Vagina (tissue), 2 donors: ENCODE measurements at regions not wholly inside any gene's neighbourhood (a gene's known extent, or its start where the extent isn't known, plus 50 kb on each side); places are given as distances from the start of the nearest gene placed in this dataset.

Experiments
- DNase-seq, 2 donors: peaks; one replicate each; pipeline ENCODE4 v3.0.0-alpha.2; 2017; ENCODE audit errors: extremely low spot score in 2 of 2
- H3K27ac ChIP-seq: fragments of 200-600 bp; sonication (generic); one replicate; pipeline ENCODE4 v1.5.1; 2019
- H3K27me3 ChIP-seq: fragments of 200-600 bp; sonication (generic); one replicate; pipeline ENCODE4 v1.5.1; 2019
- H3K36me3 ChIP-seq, 2 donors: fragments of 200-600 bp; sonication (generic); one replicate each; pipeline ENCODE4 v1.5.1; 2017 to 2019
- H3K4me1 ChIP-seq: fragments of 200-600 bp; sonication (generic); one replicate; pipeline ENCODE4 v1.5.1; 2019
- H3K4me3 ChIP-seq, 2 donors: fragments of 200-600 bp; sonication (generic); 1 replicate in 1 of 2; 2 replicates in 1 of 2; pipeline ENCODE4 v1.5.1; 2016 to 2019
- H3K9me3 ChIP-seq: fragments of 200-600 bp; sonication (generic); one replicate; pipeline ENCODE4 v1.5.1; 2019
- CTCF ChIP-seq, 3 experiments: fragments of 450-650 bp in 2 of 3; fragments of 200-600 bp in 1 of 3; sonication (generic) in 1 of 3; IDR thresholded peaks; one replicate each; pipeline ENCODE4 v1.5.1; 2017 to 2019; ENCODE audit warnings: antibody characterized with exemption in 3 of 3, mild to moderate bottlenecking in 2 of 3, moderate library complexity in 2 of 3
- POLR2A ChIP-seq, 2 donors: fragments of 450-650 bp; IDR thresholded peaks; one replicate each; pipeline ENCODE4 v1.6.1; 2017; ENCODE audit warnings: antibody characterized with exemption in 2 of 2, mild to moderate bottlenecking in 2 of 2, moderate library complexity in 2 of 2
- POLR2AphosphoS5 ChIP-seq, 2 donors: sonication (generic); formaldehyde crosslinking; IDR thresholded peaks; one replicate each; pipeline ENCODE4 v1.9.0; 2017; ENCODE audit warnings: antibody characterized with exemption in 2 of 2, mild to moderate bottlenecking in 2 of 2, low read depth in 1 of 2; ENCODE audit not compliant: insufficient read depth in 1 of 2
- intact Hi-C: fragments of 100-400 bp; cut with DNase I; formaldehyde crosslinking; loops from one replicate; pipeline ENCODE4 v1.15.1; 2023

- TF ChIP-seq POLR2AphosphoS5 (IDR thresholded peaks at IDR 0.05; ENCODE audit: insufficient read depth in 1 of 2, low read depth in 1 of 2) (no peak), CTCF (IDR thresholded peaks at IDR 0.05) (no peak), POLR2A (IDR thresholded peaks at IDR 0.05) (no peak)
- H3K27ac ChIP-seq: no peak overlapping the region
These were observed 219.0 kb upstream of the DSEL start for GRCh38 chr18:67735506-67735905.

GRCh38 chr18:67733088-67733487, 216.6 kb upstream of the DSEL start:
- TF ChIP-seq CTCF (IDR thresholded peaks at IDR 0.05) (no peak), POLR2AphosphoS5 (IDR thresholded peaks at IDR 0.05; ENCODE audit: insufficient read depth in 1 of 2, low read depth in 1 of 2) (no peak), POLR2A (IDR thresholded peaks at IDR 0.05) (no peak)
- H3K27ac ChIP-seq: no peak overlapping the region
- H3K4me1 ChIP-seq: no peaks in the 10 kb centered on the region
- no peak overlapping the region for H3K4me3 ChIP-seq
- H3K36me3 ChIP-seq: no peaks in the 10 kb centered on the region
- no peaks in the 10 kb centered on the region for H3K27me3 ChIP-seq
- intact Hi-C loops: no loop called here
- no peak for DNase-seq
- no peaks in the 10 kb centered on the region for H3K9me3 ChIP-seq

More at GRCh38 chr18:67735506-67735905, 219.0 kb upstream of the DSEL start:
- Histone ChIP-seq H3K27me3 (no peaks in the 10 kb centered on the region), H3K4me3 (no peak overlapping the region), H3K36me3 (no peaks in the 10 kb centered on the region), H3K9me3 (no peaks in the 10 kb centered on the region), H3K4me1 (no peaks in the 10 kb centered on the region)
- no peak for DNase-seq
- intact Hi-C loops: no loop called here

GRCh38 chr18:67731851-67732250, 215.3 kb upstream of the DSEL start:
- intact Hi-C loops: no loop called here

GRCh38 chr18:67730886-67731285, 214.4 kb upstream of the DSEL start:
- intact Hi-C loops: no loop called here
- no peaks in the 10 kb centered on the region for H3K4me1 ChIP-seq
- TF ChIP-seq CTCF (IDR thresholded peaks at IDR 0.05) (no peak), POLR2A (IDR thresholded peaks at IDR 0.05) (no peak), POLR2AphosphoS5 (IDR thresholded peaks at IDR 0.05; ENCODE audit: insufficient read depth in 1 of 2, low read depth in 1 of 2) (no peak)
- no peaks in the 10 kb centered on the region for H3K9me3 ChIP-seq
- H3K4me3 ChIP-seq: no peak overlapping the region
- no peak for DNase-seq
- H3K36me3 ChIP-seq: no peaks in the 10 kb centered on the region
- no peaks in the 10 kb centered on the region for H3K27me3 ChIP-seq
- no peak overlapping the region for H3K27ac ChIP-seq

More at GRCh38 chr18:67731851-67732250, 215.3 kb upstream of the DSEL start:
- no peak for DNase-seq
- TF ChIP-seq POLR2A (IDR thresholded peaks at IDR 0.05): no peak
- no peak for TF ChIP-seq CTCF (IDR thresholded peaks at IDR 0.05)
- TF ChIP-seq POLR2AphosphoS5 (IDR thresholded peaks at IDR 0.05; ENCODE audit: insufficient read depth in 1 of 2, low read depth in 1 of 2): no peak
- Histone ChIP-seq H3K27ac (no peak overlapping the region), H3K4me1 (no peaks in the 10 kb centered on the region), H3K36me3 (no peaks in the 10 kb centered on the region), H3K9me3 (no peaks in the 10 kb centered on the region), H3K4me3 (no peak overlapping the region), H3K27me3 (no peaks in the 10 kb centered on the region)

GRCh38 chr18:67728364-67728763, 211.8 kb upstream of the DSEL start:
- DNase-seq: no peak
- no peaks in the 10 kb centered on the region for H3K9me3 ChIP-seq
- H3K4me1 ChIP-seq: no peaks in the 10 kb centered on the region
- no peak overlapping the region for H3K4me3 ChIP-seq
- TF ChIP-seq POLR2AphosphoS5 (IDR thresholded peaks at IDR 0.05; ENCODE audit: insufficient read depth in 1 of 2, low read depth in 1 of 2) (no peak), CTCF (IDR thresholded peaks at IDR 0.05) (no peak), POLR2A (IDR thresholded peaks at IDR 0.05) (no peak)
- no peaks in the 10 kb centered on the region for H3K36me3 ChIP-seq
- no peaks in the 10 kb centered on the region for H3K27me3 ChIP-seq
- no peak overlapping the region for H3K27ac ChIP-seq
- intact Hi-C loops: no loop called here
